HG02610 (cell line): ENCODE measurements at regions not wholly inside any gene's neighbourhood (a gene's known extent, or its start where the extent isn't known, plus 50 kb on each side); places are given as distances from the start of the nearest gene placed in this dataset.
A peak's percentile ranks its signal among the peaks of the same experiment; 100 is the strongest.

ENCODE experiments used
- ATAC-seq: cut with Tn5 transposase; IDR thresholded peaks from one replicate; pipeline ENCODE4 v1.9.1; 2021; ENCODE audit warnings: mild to moderate bottlenecking, moderate library complexity; ENCODE audit not compliant: unreplicated experiment

DNA sequence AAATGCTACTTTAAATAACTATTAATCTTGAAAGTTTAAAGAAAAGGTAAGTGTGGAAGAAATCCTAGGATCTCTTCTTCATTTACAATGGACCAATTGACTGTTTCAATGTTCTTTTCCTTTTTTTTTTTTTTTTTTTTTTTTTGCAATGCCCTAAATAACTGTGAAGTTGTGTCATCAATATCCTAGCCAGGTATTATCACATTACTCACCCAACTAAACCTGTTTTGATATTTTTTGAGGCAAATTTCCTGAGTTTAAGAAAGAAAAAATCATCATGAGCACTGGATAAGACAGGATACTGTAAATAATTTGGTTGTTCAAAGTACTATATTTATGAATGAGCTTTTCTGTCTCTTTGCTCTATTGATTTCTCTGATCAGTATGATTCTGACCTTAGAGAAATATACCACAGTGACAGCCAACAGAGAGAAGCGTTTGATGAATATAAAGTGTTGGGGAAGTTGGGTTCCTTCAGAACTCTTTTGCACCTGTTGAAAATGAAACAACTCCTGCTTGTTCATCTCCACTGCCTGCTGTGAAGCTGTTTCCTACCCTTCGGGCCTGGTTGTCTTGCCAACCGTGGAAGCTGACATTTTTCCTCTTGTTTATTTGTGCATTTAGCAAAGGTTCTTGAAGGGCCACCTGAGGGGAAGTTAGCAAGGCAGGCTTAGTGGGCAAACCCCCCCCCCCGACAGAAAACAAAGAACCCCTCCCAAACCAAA lies 1220.5 kb upstream of the SLC10A2 start:
- peak; percentile 69 for ATAC-seq

DNA sequence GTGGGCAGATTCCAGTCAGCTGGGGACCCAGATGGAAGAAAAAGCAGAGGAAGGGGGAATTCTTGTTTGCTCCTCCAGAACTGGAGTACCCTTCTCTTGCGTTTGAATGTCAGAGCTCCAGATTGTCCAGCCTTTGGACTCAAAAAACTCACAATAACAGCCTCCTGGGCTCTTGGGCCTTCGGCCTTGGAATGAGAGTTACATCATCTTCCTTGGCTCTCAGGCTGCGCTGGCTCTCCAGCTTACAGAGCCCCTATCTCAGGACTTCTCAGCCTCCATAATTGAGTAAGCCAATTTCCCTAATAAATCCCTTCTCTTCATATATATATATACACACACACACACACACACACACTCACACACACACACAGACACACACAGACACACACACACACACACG lies 1215.7 kb upstream of the SLC10A2 start:
- ATAC-seq: no peak

DNA sequence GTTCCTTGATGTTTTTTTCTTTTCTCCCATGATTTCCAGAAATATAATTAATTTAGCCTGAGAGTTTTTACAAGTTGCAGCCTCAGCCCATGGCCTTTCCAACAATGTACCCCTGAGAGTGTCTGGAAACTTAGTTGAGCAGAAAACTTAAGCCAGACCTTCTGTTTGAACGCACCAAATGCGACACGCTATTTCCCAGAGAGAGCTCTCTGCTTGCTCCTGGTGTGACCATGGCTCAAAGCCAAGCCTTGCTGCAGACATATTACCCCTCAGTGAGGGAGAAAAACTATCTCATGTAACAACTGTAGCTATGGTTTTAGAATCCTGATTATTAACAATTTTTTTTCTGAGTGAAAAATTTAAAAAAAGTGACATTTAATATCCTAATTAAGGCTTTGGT lies 1204.5 kb upstream of the SLC10A2 start:
- ATAC-seq: no peak

DNA sequence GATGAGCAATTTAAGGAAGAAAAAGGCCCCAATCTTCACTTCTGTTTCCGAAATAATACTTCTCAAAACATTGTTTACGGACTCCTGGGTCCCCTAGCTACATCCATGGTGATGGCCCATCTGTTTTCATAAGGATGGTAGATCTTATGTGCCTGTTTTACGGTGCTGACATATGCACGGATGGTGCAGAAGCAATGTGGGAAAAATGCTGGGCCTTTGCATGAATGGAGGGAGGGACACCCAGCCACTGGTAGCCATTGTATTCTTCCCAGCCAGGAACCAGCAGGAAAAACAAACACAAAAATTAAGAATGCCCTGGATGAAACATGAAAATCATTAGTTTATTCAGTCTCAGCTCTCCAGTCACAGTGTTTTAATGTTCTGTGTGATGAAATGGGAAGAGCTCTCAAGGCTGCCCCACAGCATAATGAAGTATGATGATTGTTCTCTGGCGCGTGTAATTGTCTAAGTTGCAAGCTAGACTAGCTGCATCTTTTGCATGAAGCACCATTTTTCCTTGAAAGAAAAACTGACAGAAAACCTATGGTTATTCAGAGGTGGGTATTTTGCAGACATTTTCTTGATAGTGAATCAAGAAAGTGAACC lies 1201.1 kb upstream of the SLC10A2 start:
- ATAC-seq: no peak

DNA sequence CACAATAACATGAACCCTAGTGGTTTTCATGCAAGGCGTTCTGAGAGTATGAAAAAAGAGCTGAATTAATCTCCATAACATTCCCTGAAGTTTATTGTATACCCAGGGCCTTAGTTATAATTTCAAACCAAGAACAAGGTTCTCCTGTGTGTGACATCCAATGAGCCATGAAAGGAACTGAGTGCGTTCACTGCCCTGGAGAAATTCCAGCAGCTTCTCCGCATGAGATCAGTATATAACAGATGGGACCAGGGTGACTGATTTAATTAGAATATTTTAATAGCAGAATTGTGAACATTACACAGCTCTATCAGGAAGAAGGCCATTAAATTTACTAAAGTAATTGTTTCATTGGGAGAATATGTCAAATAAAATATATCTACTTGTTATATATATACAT lies 1190.5 kb upstream of the SLC10A2 start:
- no peak for ATAC-seq

DNA sequence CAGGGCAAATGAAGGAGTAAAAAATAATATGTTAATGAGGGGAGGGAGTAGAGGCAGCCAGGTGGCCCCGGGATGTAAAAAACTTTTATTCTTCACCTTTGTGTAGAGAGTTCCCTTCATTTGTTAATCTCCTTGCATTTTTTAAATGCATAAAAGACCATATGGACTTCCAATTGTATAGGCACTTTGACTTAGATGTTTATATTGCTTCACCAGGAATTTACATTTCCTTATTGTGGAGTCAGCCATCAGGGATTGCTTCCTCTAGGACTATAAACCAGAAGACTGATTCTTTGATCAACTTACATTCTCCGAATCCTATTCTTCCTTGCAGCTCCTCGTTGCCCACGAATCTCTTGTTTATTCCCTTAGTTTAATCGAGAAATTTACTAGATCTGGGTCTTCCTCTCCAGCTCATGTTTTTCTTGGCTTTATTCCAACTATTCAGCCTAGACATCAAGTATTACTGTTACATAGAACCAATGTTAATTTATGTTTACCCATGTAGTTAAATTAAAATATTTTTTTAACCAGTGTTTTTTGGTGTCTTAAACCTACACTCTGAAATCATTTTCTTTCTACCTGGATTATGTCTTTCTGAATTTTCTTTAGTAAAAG lies 1187.0 kb upstream of the SLC10A2 start:
- no peak for ATAC-seq

DNA sequence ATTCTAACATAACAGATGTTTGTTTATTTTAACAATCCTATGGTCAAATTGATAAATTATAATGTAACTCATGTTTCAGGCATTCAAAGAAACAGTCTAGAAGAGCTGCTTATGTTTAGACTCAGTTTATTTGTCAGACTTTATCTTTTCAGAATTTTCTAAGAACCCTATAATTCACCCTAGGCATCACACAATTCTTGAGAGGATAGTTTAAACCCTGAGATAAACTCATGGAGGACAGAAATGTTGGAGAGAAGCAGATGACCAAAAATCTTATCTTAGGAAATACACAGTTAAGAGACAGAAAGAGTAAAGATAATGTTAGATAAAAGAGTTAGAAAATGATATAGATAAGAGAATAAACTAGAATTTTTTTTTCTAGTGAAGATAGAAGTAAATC lies 1185.7 kb upstream of the SLC10A2 start:
- ATAC-seq: no peak

DNA sequence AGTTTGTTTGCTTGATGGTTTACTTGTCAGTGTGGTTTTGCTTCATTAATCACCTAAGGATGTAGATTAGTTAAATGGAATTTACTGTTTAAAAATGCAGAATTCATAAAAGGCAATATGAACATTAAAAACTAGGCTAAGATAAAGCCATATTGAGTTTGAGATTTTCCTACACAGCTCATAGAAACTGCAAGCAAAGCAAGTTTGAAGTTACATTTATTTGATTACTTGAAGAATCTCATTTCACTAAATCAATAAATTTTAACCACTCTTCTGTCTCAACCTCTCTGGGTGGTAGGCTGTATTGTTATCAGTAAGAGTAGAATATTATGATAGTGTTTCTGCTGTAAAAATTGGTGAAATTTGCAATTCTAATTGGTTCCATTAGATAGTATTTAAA lies 1180.7 kb upstream of the SLC10A2 start:
- no peak for ATAC-seq

DNA sequence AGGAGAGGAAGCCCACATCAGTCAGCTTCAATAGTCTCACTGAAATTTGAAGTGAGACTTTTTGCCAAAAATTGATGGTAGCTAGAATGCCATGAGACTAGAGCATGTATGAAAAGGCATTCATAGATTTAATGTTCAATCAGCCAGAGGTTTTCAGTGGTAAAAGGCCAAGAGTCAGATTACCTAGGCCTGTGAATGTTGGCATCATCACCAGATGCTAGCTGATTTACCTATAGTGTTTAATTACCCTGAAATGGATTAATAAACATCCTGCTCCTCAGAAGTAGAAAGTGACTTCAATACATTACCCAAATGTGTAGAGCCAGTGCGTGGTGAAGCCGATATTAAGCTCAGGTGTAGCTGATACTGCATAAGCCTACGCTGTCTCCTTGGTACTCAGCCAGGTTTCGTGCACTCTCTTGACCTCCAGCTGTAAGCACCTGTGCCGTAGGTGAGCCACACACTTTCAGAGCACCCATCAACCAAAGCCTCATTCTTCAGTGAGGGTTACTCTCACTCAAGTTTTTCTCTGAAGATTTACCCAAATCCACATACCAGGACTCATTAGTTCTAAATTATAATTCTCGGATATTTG lies 1140.3 kb upstream of the SLC10A2 start:
- no peak for ATAC-seq

DNA sequence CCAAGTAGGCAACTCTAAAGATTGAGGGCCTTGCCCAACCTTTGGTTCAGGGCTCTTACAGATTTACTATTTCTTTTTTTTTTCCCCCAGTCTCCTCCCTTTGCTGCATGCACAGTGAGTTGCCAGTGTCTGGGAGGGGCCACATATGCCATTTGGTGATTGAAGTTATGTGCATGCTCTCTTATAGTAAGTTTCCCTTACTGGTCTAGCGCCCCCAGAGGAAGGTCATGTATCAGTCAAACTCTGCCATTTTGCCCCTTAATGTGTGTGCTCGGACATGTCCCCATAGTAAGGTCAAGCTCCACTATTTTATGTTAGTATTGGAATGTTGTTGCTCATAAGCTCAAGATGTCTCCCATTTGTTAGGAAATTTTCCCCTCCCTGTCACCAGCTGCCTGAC lies 1138.0 kb upstream of the SLC10A2 start:
- ATAC-seq: no peak

DNA sequence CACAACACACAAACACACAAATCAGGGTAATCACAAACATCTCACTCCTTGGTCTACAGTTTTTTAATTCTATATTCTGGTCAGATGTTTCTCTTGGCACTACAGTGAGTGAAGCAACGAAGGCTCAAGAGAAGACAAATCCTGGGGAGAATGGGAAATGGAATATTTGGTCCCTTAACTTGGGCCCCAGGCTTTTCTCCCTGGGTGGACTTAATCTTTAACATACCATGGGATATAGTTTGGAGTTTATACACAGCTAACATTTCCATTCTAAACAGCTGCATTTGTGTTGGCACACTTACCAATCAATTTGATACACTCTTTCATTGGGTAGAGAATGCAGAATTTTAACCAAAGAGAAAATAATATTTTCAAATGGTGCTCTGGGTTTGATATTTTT lies 1132.6 kb upstream of the SLC10A2 start:
- ATAC-seq: no peak

DNA sequence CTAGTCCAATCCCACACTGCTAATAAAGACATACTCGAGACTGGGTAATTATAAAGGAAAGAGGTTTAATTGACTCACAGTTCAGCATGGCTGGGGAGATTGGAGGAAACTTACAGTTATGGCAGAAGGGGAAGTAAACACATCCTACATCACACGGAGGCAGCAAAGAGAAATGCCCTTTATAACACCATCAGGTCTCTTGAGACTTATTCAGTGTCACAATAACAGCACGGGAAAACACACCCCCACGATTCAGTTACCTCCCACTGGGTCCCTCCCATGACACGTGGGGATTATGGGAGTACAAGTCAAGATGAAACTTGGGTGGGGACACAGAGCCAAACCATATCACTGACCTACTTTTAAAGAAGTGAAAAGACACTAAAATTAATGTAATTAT lies 1130.4 kb upstream of the SLC10A2 start:
- no peak for ATAC-seq

DNA sequence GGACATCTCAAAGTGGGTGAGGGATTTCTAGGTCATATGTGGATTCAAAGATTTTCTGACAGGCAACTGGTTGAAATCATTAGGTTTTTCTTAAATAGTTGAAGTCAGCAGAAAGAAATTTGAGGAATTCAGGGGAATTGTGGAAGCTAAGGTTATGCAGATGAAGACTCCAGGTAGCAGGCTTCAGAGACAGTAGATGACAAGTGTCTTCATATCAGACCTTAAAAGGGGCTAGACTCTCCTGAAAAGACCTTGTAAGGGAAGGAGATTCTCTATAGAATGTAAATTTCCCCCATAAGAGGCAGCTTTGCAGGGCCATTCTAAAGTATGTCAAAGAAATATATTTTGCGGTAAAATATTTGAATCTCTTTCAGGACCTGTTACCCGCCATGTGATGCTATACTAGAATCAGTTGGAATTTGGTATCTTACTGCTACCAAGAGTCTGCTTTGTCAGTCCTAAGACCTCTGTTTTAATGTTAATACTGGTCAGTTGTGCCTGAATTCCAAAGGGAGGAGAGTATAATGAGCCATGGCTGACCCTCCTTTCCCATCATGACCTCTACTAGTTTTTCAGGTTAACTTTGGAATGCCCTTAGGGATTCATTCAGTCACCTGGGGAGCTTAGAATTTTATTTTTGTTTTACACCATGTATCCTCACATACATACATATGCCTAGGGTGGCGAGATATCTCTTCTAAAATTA lies 1115.5 kb upstream of the SLC10A2 start:
- no peak for ATAC-seq

DNA sequence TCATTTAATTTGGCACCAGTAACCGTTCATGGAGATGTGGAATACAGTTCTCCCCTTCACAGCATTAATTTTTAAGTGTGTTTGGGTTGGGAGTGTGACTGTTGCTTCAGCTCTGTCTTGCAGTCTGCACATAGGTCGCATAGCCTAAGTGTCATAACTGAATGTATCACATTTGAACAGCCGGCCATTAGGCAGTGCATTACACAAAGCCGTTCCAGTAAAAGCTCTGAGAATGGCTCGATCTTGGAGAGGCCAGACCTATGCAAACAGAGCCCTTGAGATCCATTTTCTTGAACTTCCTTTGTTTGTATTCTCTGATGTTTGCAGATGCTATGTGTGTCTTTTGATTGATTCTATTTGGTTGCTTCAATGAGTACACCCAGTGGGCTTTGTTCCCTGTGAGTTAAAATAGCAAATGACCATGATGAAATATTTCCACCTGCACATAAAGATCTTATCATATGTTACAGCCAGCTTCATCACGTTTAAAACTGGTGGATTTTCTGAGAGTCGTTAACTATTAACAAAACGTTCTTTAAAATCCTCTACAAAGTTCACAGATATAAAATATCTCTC lies 1104.9 kb upstream of the SLC10A2 start:
- no peak for ATAC-seq

DNA sequence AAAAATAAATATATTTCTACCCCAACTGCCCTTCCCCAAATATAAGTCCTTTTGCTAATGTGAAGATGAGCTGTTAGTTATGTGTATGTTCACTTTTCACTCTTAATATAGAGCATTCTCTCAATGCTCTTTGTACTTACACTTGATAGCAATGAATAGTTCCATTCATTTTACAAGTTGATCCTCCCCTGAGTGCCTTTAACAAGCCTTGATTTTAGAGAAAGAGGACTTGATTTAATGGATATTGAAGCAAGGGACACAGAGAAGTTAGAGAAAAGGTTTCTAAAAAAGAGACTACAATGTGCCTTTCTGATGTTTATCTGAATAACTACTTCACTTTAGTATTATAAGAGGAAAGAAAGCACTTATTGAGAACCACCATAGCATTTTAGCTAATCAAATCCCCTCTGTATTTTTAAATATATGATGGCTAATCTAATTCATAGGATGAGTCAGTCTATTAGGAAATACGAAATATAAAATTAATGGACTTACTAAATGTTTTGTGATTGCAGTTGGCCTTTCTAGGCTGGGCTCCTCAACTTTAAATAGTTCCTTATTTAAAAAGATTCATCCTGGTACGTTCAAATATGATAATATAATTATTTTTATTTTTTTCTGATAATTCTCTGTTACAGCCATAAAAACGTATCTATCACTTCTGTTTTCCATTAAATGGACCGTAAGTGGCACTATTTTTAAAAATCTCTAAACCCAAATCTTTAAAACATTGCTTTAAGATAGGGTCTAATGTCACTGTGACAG lies 1097.8 kb upstream of the SLC10A2 start:
- ATAC-seq: no peak

DNA sequence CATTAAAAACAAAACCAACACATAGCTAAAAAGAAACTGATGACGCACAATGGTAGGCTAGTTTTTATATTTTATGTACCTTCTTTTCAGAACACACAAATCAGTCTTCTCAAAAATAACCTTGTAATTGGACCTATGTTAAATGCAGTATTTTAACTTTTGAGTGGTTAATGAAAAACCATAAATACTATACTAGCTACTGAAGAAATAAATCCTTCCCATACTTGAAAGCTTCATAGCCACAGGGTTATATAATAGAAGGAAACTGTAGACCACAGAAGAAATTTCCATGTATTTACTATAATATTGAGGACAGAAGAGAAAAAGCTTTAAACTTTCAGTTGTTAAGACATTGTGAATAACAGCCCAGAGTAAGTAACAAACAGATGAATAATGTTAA lies 1094.3 kb upstream of the SLC10A2 start:
- no peak for ATAC-seq

DNA sequence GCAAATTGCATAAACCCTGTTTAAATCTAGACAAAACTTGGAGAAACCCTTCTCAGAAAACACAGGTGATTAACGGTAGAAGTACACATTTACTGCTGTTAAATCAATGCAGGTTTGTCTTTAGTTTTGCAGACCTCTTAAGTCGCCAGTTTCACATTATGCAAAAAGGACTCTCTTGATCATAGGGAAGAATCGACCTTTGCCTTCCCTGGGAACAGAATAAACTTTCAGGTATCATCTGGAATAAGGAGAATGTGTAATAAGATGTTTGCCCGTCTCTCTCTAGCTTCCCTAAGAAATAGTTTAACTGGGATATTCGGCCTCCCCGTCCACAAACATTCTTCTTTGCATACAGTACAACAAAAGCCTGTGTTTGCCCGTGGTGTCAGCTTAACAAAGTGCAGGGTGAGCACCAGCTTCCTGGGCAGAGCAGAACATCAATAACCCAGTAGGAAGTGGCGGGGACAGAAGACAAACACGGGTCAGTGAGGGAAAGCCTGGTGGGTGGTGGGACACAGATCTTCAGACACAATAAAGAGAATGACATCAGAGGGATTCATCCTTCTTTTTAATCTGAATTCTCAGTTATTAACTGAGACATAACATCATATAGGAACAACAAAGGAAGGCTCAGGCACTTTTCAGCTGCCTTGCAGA lies 1077.7 kb upstream of the SLC10A2 start:
- ATAC-seq: no peak

DNA sequence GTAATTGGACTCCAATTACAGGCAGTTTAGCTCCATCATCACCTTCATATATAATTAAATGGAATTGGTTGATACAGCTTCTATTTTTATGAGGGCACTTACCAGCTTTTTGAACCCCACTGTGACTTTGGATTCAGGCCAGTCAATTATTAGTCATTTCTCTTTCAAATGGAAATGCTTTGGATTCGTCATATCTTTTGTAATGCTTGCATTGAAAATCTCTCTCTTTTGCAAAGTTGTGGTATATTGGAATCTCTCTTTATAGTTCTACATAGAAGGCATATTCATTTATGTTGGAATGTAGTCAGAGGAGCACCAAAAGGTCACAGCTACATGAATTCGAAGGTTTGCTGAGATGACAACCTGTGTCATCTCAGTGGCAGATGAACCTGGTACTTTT lies 1074.3 kb upstream of the SLC10A2 start:
- ATAC-seq: no peak

DNA sequence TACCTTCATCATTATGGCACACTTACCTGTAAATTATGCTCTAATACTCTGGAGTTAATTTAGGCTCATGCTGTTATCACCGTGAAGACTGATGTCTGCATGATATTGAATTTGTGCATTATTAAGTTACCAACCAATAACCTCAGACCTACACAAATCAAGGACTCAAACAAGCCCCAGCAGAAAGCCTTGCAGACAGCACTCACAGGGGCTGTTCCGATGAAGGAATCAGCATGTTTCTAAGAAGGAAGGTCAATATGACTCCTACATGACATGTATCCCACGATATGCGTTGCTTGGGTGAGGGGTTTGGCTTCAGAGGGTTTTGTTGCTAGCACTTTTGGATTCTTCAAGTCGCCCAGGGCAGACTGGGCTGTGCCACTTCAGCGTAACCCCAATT lies 1071.2 kb upstream of the SLC10A2 start:
- no peak for ATAC-seq

DNA sequence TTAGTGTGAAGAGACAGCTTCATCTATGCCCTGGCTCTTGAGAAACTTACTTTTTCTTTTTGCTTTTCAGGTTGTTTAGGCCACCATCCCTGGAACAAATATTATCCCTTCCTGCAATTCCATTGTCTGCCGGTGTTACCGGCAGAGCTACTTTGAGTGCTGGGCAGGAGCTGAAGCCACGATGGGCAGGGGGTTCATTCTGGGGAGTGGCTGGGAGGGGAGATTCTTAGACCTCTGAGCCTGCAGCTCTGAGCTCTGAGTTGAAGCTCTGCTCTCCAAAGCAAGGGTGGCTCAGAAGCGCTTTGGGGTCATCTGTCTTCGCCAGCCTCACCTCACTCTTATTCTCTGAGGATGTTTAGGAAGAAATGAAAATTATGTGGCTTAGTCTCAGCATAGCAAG lies 1066.6 kb upstream of the SLC10A2 start:
- ATAC-seq: no peak
